AG04449 (cell line): ENCODE measurements at regions not wholly inside any gene's neighbourhood (a gene's known extent, or its start where the extent isn't known, plus 50 kb on each side); places are given as distances from the start of the nearest gene placed in this dataset.

ENCODE experiments used
- CTCF ChIA-PET: fragments of 350-600 bp; formaldehyde crosslinking; extraction: SDS; loops from one replicate; lab custom pipeline; 2021; ENCODE audit warnings: antibody characterized with exemption; lab: Yijun Ruan, JAX
- POLR2A ChIA-PET: fragments of 400-600, 350-600 bp; formaldehyde crosslinking; extraction: SDS; loops from one replicate; lab custom pipeline; 2020; ENCODE audit warnings: antibody characterized with exemption, inconsistent platforms; lab: Yijun Ruan, JAX
- DNase-seq: peaks from one replicate; pipeline ENCODE4 v3.0.0-alpha.2; 2010; ENCODE audit warnings: low read depth, low spot score
- H3K4me3 ChIP-seq: 2 replicates; pipeline ENCODE4 v1.5.1; 2011; ENCODE audit warnings: low read depth, mild to moderate bottlenecking, control low read depth, low read length
- TF ChIP-seq, protein P1 (sequence below): IDR thresholded peaks from one replicate; pipeline ENCODE4 v1.5.1; 2011; ENCODE audit warnings: mild to moderate bottlenecking, moderate library complexity, low read length, control low read depth, inconsistent platforms; ENCODE audit not compliant: insufficient read depth; ENCODE audit errors: missing control alignments

GRCh38 chr4:37068580-37068979 lies 176.0 kb upstream of the NWD2 start:
- CTCF ChIA-PET, result no interaction called here
- DNase-seq, result no peak
- POLR2A ChIA-PET, result no interaction called here

GRCh38 chr4:37070041-37070440 lies 174.5 kb upstream of the NWD2 start:
- CTCF ChIA-PET, result no interaction called here
- no peak overlapping the region for H3K4me3 ChIP-seq
- TF ChIP-seq, protein P1, sequence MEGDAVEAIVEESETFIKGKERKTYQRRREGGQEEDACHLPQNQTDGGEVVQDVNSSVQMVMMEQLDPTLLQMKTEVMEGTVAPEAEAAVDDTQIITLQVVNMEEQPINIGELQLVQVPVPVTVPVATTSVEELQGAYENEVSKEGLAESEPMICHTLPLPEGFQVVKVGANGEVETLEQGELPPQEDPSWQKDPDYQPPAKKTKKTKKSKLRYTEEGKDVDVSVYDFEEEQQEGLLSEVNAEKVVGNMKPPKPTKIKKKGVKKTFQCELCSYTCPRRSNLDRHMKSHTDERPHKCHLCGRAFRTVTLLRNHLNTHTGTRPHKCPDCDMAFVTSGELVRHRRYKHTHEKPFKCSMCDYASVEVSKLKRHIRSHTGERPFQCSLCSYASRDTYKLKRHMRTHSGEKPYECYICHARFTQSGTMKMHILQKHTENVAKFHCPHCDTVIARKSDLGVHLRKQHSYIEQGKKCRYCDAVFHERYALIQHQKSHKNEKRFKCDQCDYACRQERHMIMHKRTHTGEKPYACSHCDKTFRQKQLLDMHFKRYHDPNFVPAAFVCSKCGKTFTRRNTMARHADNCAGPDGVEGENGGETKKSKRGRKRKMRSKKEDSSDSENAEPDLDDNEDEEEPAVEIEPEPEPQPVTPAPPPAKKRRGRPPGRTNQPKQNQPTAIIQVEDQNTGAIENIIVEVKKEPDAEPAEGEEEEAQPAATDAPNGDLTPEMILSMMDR, result no peak
- POLR2A ChIA-PET, result no interaction called here
- no peak for DNase-seq

More at GRCh38 chr4:37068580-37068979, 176.0 kb upstream of the NWD2 start:
- TF ChIP-seq, protein P1, result no peak
- no peak overlapping the region for H3K4me3 ChIP-seq

DNA sequence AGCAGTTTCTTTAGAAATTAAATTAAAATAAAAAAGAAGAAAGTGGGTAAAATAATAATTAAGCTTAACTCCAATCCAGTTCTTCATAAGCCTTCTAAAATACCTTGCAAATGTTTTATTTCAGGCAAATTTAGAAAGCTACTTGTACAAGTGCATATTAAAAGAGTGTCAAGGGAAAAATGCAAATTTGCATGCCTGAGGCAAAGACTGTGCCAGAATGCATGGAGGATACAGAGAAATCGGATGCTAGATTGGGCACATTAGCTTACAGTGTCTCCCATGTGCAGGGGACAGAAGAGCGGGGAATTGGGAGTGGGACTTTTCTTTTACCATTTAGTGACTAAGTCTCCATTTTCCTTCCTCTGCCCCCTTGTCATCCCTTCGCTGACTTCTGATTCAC lies 173.0 kb upstream of the NWD2 start:
- no peak overlapping the region for H3K4me3 ChIP-seq
- no peak for DNase-seq
- TF ChIP-seq, protein P1, result no peak
- CTCF ChIA-PET, result no interaction called here
- POLR2A ChIA-PET, result no interaction called here

DNA sequence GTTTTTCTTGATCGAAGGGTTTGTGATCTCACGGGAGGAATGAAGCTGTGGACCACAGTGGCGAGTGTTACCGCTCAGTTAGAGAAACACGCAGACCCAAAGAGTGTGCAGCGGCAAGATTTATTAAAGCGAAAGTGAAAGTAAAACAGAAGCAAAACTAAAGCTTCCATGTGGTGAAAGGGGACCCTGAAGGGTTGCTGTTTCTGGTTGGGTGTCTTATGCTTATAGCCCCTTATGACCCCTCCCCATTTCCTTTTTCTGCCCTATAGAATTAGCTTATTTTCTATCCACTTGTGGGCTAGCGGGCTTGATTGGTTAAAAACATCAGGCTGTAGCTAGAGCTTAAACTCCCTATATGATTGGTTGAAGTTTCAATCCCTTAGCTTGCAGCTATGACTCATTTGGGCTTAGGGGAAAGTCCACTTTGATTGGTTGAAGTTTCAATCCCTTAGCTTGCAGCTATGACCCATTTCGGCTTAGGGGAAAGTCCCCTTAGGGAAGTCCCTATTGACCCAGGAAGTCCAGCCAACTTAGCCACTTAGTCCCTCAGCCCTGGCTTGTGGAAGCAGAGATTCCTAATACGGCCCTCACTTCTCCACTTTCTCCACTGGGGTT lies 171.2 kb upstream of the NWD2 start:
- CTCF ChIA-PET, result no interaction called here
- TF ChIP-seq, protein P1, result no peak
- no peak overlapping the region for H3K4me3 ChIP-seq
- DNase-seq, result no peak
- POLR2A ChIA-PET, result no interaction called here

DNA sequence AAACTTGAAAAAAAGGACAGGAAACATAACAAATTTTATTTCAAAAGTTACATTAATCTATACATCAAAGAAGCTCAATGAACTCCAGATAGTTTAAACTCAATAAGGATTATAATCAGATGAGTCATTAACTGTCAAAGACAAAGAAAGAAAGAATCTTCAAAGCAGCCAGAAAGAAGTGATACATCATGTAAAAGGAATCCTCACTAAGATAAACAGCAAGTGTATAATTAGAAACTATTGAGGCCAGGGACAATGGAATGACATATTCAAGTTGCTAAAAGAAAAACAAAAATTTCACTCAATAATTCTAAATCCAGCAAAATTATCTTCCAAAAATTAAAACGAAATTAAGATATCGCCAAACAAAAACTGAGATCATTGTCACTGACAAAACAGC lies 161.6 kb upstream of the NWD2 start:
- CTCF ChIA-PET, result no interaction called here
- POLR2A ChIA-PET, result no interaction called here
- TF ChIP-seq, protein P1, result no peak
- H3K4me3 ChIP-seq, result no peak overlapping the region
- DNase-seq, result no peak

DNA sequence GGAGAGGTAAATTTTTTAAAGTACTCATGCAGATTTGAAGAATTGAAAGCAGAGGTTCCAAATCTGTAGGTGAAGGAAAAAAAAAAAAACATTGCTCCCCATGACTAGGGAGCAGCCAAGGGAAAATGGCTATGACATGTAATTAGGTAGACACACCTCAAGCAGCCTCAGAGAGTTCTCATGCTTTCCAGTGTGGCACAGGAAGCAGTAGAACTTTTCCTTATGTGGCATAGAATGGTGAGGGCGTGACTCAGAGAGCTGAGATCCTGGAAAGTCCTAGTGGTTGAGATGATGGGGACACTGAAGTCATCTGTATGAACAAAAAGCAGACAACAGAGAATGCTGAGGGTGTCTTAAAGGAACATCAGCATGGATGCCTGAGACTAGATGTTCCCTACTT lies 148.6 kb upstream of the NWD2 start:
- H3K4me3 ChIP-seq, result no peak overlapping the region
- TF ChIP-seq, protein P1, result no peak
- POLR2A ChIA-PET, result no interaction called here
- no peak for DNase-seq
- CTCF ChIA-PET, result no interaction called here
